GM12864 (cell line): ENCODE measurements at regions not wholly inside any gene's neighbourhood (a gene's known extent, or its start where the extent isn't known, plus 50 kb on each side); places are given as distances from the start of the nearest gene placed in this dataset.

Source experiments
- DNase-seq: peaks from one replicate; pipeline ENCODE4 v3.0.0-alpha.2; 2011; ENCODE audit warnings: low read depth
- H3K4me3 ChIP-seq: 2 replicates; pipeline ENCODE4 v1.5.1; 2011; ENCODE audit warnings: mild to moderate bottlenecking, low read depth, low read length, control low read depth
- CTCF ChIP-seq: IDR thresholded peaks from 2 replicates; pipeline ENCODE4 v1.5.1; 2011; ENCODE audit warnings: low read depth, mild to moderate bottlenecking, moderate library complexity, low read length, control low read depth, inconsistent platforms; ENCODE audit errors: missing control alignments

DNA sequence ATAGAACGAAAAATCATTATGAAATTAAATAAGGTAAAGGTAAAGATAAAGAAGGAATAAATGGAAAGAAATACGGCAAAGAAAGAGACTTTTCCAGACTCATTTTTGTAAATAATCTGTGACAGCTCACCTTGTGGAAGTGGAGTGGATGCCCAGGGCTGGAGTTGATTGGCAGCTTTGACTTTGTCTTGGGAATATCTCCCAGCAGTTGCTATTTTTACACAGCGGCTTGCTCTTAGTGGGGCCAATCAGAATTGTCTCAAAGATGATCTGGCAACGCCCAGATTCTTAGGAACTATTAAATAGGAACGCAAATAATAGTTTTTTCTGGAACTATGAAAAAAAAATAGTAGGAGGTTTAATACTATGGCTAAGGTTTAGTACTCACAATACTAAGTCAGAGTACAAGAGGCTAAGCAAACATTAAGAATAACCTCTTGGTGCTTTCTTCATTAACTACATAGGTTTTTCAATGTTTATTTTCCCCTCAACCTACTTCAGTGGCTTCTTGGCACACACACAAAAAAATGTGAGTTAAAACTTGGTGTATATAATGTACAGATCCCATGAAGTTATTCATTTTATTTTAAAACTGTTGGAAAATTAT lies 132.7 kb downstream of the TRAM1L1 start:
- no peak for DNase-seq
- no peak overlapping the region for H3K4me3 ChIP-seq
- no peak for TF ChIP-seq CTCF

GRCh38 chr4:116949856-116950255 lies 135.5 kb downstream of the TRAM1L1 start:
- no peak for DNase-seq
- H3K4me3 ChIP-seq: no peak overlapping the region
- no peak for TF ChIP-seq CTCF

DNA sequence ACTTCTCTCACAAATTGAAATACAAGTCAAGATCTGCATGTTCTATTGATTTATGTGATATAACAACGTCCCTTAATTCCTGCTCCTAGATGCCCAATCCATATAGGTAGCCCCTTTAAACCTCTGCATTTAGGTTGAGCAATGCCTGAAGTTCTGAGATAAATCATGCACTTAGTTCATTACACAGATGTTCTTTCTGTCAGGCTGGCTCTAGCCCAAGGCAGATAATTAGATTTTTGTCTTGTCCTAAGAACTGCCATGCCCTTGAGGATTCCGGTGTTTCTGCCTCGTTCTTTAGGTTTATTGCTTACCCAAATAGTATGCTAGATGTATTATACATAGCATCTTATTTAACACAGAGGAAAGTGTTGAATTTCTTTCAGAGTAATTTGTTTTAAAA lies 143.1 kb downstream of the TRAM1L1 start:
- TF ChIP-seq CTCF: no peak
- H3K4me3 ChIP-seq: no peak overlapping the region
- DNase-seq: no peak

DNA sequence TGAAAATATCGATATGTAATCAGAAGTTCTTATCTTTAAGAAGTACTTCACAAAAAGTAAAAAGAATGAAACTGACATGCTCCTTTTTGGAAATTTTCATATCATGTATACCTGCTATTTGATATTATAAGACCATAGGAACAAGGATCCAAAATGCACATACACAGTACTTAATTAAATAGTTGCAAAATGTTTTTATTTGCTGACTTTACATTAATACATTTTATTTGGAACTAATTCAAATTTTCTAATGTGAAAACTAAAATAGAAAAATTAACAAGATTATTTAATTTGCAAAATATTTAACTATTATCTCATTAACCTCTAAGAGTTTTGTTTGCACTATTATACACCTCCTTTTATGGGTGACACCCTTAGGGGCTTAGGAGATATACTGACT lies 155.0 kb downstream of the TRAM1L1 start:
- no peak for DNase-seq
- no peak for TF ChIP-seq CTCF
- no peak overlapping the region for H3K4me3 ChIP-seq

DNA sequence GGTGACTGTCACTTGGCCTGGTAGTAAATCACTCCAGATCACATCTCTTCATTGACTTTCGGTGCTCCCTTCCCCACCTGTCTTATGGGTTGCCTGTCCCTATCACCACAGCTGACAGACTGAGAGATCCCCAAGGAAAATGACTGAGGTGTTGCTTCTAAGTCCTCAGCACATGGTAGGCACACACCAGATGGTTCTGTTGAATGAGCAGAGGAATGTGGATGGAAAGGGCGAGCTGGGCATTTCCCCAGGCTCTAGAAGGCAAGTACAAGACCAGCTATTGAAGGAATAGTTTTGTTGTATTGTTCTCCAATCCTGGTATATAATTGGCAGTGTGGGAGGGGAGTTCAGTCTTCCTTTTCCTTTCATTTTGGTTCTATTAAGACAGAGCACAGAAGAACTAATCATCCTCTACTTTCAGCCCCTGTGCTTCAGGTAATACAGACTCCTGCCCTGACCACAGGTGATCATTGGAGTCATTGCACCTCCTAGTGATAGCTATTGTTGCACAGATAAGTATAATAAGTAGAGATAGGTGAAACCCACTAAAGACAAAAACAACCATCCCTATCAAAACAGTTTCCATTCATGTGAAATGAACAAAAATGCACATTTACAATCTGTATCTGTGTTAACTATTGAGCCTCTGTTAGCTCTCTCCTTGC lies 158.6 kb downstream of the TRAM1L1 start:
- no peak overlapping the region for H3K4me3 ChIP-seq
- TF ChIP-seq CTCF: no peak
- no peak for DNase-seq

DNA sequence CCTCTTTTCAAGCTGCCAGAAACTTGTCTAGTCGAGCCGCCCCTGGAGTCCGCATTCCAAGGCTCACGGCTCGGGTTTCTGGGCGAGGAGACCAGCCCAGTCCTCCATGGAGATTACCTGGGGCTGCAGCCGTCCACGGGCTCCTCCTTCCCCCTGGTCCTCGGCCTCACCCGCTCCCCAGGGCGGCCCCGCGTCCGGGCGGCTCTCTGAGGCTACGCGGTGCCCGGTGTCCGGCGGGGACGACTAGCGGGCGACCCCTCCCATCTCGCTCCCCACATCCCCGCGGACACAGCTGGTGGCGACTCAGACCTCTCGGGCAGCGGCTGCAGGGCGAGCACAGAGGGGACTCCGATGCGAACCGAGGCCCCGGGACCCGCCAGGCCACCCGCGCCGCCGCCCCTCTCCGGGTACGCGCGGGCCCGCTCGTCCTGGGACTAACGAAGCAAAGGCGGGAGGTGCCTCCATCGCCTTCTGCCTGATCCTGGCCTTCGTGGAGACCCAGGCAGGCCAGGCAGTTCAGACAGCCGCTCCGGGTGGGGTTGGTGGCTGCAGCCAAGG lies 159.4 kb downstream of the TRAM1L1 start:
- H3K4me3 ChIP-seq: no peak overlapping the region
- TF ChIP-seq CTCF: no peak
- no peak for DNase-seq

DNA sequence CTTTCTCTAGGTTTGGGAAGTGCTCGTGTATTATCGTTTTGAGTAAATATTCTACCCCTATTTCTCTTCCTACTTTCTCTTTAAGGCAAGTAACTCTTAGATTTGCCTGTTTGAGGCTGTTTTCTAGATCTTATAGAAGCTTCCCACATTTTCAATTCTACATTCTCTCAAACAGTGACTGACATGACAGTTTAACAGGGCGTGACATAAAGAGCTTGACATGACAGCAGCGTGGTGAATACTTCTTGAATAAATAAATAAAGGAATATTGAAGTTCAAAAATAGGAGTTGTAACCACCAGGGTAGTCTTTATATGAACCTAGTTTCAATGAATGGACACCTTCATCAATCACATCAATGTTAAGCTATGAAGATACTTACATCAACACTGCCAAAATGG lies 162.0 kb downstream of the TRAM1L1 start:
- TF ChIP-seq CTCF: no peak
- no peak overlapping the region for H3K4me3 ChIP-seq
- no peak for DNase-seq
